ENCODE measurements at regions not wholly inside any gene's neighbourhood (a gene's known extent, or its start where the extent isn't known, plus 50 kb on each side); places are given as distances from the start of the nearest gene placed in this dataset.
A peak's percentile ranks its signal among the peaks of the same experiment; 100 is the strongest.

- TF ChIP-seq PATZ1 (CRISPR knock-in tag; IDR thresholded peaks at IDR 0.05; ENCODE audit: borderline replicate concordance) (0 out of 2 replicates have a peak, but pooled peaks have one; percentile 15), SNAI2 (CRISPR knock-in tag; IDR thresholded peaks at IDR 0.05) (no peak), PPARA (CRISPR knock-in tag; IDR thresholded peaks at IDR 0.05; ENCODE audit: borderline replicate concordance) (no peak), ZC3H10 (CRISPR knock-in tag; IDR thresholded peaks at IDR 0.05) (peak; percentile 66; the same call in 1 of the 2 replicates), CREB5 (CRISPR knock-in tag; IDR thresholded peaks at IDR 0.05; ENCODE audit: low read depth) (no peak; the same call in 1 of the 2 replicates), OSR1 (CRISPR knock-in tag; IDR thresholded peaks at IDR 0.05) (no peak), ZNF565 (CRISPR knock-in tag; conservative IDR thresholded peaks at IDR 0.05; ENCODE audit: low read depth) (no peak), RARB (CRISPR knock-in tag; IDR thresholded peaks at IDR 0.05) (peak; percentile 73; the same call in 1 of the 2 replicates), TSHZ2 (CRISPR knock-in tag; IDR thresholded peaks at IDR 0.05) (no peak), POU6F1 (CRISPR knock-in tag; IDR thresholded peaks at IDR 0.05; ENCODE audit: borderline replicate concordance, low read depth) (no peak; the same call in 1 of the 2 replicates), ZFP30 (CRISPR knock-in tag; IDR thresholded peaks at IDR 0.05) (no peak)
These were observed 725.5 kb downstream of the METTL15 start for GRCh38 chr11:28833670-28834069.
